HG02981 (cell line): ENCODE measurements at regions not wholly inside any gene's neighbourhood (a gene's known extent, or its start where the extent isn't known, plus 50 kb on each side); places are given as distances from the start of the nearest gene placed in this dataset.

Experiments used
- ATAC-seq: cut with Tn5 transposase; IDR thresholded peaks from one replicate; pipeline ENCODE4 v1.9.1; 2021; ENCODE audit warnings: mild to moderate bottlenecking, moderate library complexity; ENCODE audit not compliant: unreplicated experiment

DNA sequence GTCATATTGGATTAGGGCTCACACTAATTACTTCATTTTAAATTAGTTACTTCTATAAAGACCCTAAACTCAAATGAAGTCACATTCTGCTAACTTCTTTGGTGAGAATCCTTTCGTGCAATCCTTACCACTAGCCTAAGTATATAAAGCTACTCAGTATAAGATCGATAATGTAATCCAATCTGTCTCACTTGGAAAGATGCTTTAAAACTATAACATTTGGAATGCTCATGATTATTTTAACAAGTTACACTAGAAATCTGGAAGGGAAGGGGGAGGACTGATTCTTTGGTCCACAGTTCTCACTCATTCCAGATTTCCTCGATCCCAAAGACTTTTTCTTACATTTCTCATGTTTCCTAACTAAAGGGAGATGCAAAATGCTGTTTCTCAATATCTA, 336.4 kb upstream of the SLIT2 start:
- no peak for ATAC-seq

- no peak for ATAC-seq
These were observed 338.1 kb upstream of the SLIT2 start for GRCh38 chr4:19913650-19914049.

DNA sequence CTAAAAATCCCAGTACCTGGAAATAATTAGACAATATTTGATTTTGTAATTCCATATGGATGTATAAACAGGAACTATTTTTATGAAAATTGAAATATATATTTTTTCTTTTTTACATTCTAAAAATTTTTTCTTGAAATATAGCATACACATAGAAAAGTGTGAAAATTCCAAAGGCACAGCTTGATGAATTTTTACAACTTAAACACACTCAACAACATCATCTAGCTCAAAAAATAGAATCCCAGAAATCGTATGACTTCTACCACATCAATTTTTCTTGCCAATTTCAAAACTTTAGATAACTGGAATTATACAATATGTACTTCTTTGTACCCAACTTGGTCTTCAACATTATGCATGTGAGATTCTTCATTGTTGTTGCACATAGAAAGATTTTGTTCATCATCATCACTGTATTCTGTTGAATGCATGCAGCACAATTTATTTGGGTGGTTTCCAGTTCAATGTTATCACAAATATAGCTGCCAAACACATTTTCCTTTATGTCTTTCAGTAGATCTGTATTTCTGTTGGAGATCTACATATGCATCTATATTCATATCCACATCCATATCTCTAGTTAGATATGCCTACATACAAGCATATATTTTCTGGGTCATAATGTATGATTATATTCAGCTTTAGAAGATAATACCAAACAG, 340.7 kb upstream of the SLIT2 start:
- no peak for ATAC-seq

- ATAC-seq = no peak
These were observed 346.7 kb upstream of the SLIT2 start for GRCh38 chr4:19905024-19905423.

GRCh38 chr4:19888587-19888986, 363.1 kb upstream of the SLIT2 start:
- ATAC-seq = no peak

- no peak for ATAC-seq
These were observed 367.9 kb upstream of the SLIT2 start for GRCh38 chr4:19883841-19884240.

DNA sequence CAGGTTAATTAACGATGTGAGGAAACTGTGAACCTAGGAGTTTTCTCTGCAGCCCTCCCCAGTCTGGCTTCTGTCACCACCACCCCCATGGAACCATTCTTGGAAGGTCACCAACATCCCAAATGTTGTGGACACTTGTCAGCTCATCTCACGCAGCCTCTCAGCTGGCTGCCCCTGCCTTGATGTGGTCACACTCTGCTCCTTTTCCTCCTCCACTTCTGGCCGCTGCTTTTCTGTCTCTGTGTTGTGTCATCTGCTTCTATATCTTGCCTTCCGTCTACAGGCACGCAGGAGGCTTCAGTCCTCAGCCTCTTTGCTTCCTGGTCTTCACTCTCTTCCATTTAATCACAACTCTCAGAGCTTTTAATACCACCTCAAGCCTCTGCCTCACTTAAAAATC, 371.5 kb upstream of the SLIT2 start:
- no peak for ATAC-seq

DNA sequence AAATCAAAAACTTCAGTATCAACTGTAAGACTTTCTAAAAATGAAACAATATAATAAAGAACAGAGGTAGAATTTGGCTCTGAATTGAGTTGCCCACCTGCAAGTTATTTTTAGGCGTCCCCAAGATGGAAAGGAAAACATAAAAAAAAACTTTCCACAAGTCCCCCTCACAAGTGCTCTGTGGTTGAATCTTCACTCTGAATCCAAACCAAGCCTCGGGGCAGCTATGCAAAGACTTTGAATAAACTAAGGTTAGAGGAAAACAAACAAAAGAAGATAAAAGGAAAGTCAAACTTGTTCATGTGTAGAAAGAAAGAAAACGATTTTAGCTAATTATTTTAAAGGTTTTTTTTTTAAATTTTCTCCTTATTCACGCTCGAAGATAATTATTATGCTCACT, 372.4 kb upstream of the SLIT2 start:
- ATAC-seq = no peak

GRCh38 chr4:19857991-19858390, 393.7 kb upstream of the SLIT2 start:
- no peak for ATAC-seq

GRCh38 chr4:19857380-19857779, 394.3 kb upstream of the SLIT2 start:
- no peak for ATAC-seq

- no peak for ATAC-seq
These were observed 400.8 kb upstream of the SLIT2 start for GRCh38 chr4:19850909-19851308.

DNA sequence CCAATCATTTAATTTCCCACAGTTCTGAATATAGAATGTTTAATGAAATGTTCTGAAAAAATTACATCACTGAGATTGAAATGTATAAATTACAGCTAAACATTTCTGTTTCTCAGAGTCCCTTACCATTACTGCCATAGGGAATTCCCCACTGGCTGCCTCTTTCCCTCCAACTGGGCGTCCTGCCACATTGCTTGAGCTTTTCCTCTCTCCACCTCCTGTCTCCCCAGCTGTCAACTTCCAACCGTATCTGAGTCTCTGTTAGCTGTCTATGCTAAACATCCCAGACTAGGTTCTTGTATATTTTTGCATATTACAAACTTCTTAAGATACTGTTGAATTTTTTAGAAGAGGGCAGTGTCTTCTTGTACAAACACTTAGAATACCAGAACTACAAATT, 407.3 kb upstream of the SLIT2 start:
- no peak for ATAC-seq

DNA sequence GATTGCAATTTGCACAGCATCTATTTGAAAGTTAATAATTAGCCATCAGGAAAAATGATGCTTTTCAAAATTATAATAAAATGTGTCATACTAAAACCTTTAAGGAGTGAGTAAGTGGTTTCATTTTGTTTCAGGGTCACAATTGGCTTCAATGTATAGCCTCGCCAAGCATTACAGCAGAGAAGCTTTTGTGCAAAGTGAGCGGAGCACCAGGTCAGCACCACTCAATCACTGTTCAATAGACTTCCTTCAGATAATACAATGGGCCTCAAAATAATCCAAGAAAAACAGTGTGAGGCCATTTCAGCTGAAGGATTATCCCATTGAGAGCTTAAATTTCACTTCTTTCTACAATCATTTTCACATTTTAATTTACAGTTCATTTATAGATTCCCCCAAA, 409.2 kb upstream of the SLIT2 start:
- no peak for ATAC-seq

GRCh38 chr4:19838858-19839257, 412.8 kb upstream of the SLIT2 start:
- ATAC-seq = no peak

DNA sequence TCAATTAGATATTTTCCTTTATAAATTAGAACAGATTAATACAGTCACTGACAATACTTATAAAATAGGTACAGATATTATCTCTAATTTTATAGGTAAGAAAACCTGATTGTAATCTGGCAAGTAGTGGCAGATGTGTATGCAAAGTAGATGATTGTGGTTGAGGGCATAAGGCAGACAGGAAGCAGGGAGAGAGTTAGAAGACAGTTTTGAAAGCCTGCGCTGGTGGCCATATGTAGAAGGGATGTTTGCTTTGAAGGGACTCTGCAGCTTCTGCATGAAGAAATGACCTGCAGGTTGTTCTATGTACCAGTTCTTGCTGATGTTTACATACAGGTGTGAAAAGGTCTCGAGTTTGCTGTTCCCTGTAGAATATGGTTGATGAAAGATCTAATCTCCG, 416.3 kb upstream of the SLIT2 start:
- no peak for ATAC-seq

- ATAC-seq = no peak
These were observed 419.3 kb upstream of the SLIT2 start for GRCh38 chr4:19832411-19832810.

- ATAC-seq = no peak
These were observed 419.9 kb upstream of the SLIT2 start for GRCh38 chr4:19831644-19832285.

GRCh38 chr4:19829101-19829500, 422.6 kb upstream of the SLIT2 start:
- ATAC-seq = no peak

DNA sequence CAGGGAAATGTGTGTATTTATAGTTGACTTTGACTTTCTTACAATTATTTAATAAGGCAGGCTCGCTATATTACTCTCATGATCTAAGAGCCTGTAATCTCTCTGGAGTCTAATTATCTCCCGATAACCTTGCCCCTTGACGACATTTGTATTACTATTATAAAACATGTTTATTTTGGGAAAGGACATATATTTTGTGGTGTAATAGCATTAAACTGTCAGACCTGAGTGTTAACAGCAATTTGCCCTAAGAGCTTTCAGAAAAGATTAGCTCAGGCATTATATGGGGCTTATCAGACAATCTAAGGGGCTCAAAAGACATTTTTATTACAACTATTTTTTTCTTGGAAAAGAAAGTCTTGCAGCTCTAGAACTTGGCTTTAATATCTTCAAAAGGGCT, 427.9 kb upstream of the SLIT2 start:
- ATAC-seq = no peak

GRCh38 chr4:19819737-19820136, 432.0 kb upstream of the SLIT2 start:
- ATAC-seq = no peak

DNA sequence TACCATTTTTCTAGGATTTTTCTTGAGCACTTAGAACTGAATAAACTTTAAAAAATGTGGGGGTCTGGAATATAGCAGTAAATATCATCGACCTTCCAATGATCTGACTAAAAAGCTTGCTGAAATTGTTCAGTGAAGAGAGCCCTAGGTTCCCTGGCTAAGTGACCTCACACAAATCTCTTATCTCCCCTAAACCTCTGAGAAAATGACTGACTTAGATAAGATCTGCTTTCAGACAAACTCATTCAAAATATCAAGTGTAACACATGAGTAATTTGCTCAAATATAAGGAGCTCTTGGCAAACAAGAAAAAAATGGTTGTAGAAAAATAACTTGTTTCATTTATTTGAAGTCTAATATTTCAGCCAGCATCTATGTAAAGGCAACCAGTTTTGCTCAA, 441.7 kb upstream of the SLIT2 start:
- ATAC-seq = no peak

GRCh38 chr4:19807505-19807904, 444.2 kb upstream of the SLIT2 start:
- no peak for ATAC-seq

DNA sequence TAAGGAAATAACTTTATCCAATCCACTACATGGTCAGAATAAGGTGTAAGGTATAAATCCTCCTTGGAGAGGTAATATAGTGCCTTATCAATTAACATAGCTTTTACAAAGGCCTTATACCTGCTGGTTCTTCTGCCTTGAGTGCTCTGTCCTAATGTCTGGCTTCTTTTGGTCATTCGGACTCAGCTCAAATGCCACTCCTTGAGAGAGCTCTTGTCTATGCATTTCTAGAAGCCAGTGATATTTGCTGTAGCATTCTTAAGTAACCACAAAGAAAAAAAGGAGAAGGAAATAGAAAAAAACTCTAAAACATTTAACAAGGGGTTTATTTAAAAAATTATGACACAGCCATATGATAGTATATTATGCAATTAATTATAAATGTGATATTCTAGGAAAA, 444.8 kb upstream of the SLIT2 start:
- ATAC-seq = no peak
